HG02981 (cell line): ENCODE measurements at regions not wholly inside any gene's neighbourhood (a gene's known extent, or its start where the extent isn't known, plus 50 kb on each side); places are given as distances from the start of the nearest gene placed in this dataset.

Source experiments
- ATAC-seq: cut with Tn5 transposase; IDR thresholded peaks from one replicate; pipeline ENCODE4 v1.9.1; 2021; ENCODE audit warnings: mild to moderate bottlenecking, moderate library complexity; ENCODE audit not compliant: unreplicated experiment

DNA sequence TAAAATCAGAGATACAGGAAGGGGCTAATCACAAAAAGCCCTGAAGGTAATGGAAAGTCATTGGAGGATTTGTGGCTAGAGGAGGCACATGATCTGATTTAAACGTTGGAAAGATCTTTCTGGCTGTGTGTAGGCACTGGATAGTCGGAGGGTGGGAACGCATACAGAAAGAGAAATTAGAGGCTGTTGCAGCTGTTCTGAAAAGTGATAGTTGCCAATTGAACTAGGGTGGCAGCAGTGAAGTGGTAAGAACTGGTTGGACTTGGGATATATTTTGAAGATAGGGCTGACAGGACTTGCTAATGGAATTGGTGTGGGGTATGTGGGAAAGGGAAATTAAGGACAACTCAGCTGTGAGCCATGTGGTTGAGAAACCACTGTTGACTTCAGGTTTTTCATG, 223.6 kb downstream of the OGFRL1 start:
- ATAC-seq, result no peak

DNA sequence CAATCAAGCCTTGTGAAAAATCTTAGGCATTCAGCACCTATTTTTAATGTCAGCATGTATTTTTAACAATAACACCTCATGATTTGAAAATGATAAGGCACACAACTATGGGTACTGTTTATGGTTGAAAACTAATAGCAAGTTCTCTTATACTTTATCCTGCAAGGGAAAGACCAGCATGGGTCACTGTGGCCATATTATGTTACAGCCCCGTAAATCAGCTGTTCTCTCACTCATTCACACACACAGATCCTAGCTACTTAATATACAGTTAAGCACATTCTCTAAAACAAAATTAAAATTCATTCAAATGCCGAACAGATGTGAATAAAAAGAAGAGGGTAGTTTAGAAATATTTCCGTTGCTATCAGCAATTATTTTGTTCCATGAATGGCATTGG, 224.4 kb downstream of the OGFRL1 start:
- no peak for ATAC-seq

DNA sequence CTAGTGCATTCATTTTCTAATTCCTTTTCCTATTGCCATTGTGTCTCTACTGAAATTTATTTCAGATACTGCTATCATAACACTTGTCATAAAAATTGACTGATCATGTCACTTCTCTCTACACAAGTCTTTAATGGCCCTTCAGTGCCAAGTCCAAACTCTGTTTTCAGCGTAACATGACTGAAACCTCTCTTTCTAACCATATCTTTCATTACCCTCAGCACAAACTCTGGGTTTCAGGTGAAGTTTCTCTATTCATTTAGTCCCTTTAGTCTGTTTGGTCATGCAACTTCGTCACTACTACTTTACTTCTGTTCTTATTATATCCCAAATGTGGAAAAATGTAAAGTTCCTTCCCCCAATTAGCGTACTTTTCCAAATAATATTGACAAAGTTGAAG, 234.9 kb downstream of the OGFRL1 start:
- no peak for ATAC-seq

DNA sequence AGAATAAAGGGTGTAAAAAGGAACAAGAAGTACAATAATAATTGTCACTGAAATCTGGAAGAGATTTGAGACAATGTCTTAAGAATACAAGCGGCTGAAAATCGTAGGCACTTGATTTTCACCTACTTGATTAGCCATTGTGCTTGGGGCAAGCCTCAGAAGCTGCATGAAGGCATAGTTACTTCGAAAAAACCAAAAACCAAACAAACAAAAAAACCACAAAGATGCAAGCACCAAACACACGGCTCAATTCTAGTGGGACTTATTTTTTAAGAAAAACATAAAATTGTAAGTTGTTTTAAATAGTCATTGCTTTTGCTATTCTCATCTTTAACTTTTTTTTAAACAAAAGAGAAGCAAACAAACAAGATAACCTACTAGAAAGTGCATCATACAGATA, 235.6 kb downstream of the OGFRL1 start:
- ATAC-seq, result no peak

DNA sequence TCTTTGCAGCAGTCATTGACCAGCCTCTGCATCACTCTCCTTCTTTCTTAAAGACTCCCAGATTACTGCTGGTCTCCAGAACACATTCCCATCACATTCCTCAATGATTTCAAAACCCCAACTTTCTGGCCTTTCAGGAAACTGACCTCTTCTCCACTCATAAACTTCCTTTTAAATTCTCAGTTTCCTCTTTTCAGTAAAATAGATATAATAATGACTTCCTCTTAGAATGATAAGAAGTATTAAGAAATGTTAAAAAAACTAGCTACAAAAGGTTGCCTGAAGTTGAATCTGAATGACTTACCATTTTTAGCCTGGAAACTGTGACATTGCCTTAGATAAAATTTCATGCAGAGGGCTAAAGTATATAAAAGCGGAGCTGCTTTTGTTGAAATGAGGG, 239.3 kb downstream of the OGFRL1 start:
- ATAC-seq, result no peak

DNA sequence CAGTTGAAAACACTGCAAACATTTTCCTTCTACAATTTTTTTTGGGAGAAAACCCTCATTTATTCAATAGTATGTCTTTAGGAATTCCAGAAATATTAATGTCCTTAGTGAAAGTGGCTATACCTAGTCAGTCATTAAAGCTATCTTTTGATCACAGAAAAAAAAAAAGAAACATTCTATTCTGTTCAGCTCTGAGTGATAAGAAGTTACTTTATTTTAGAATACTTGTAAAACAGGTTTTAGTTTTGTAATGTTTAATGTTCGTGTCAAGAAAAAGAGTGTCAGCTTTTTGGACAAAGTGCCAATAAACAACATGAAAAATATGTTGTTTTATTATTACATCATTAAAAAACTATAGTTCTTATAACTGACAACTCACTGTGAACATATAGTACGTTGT, 240.4 kb downstream of the OGFRL1 start:
- no peak for ATAC-seq

DNA sequence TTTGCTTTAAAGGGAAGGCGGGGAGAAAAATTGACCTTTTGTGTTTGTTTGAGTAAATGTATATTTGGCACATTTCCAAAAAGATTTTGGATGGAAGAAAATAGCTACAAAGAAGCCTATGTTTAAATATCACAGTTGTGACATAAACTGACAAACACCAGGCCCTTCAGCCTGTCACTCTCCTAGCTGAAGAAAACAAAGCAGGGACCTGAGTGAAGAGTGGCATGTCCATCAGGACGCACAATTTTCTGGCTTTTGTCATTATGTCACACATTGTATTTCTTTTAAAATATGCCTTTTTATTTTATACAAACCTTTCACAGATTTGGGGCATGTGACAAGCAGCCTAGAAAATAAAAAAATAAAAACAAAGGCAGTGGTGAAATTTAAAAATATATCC, 241.2 kb downstream of the OGFRL1 start:
- no peak for ATAC-seq

DNA sequence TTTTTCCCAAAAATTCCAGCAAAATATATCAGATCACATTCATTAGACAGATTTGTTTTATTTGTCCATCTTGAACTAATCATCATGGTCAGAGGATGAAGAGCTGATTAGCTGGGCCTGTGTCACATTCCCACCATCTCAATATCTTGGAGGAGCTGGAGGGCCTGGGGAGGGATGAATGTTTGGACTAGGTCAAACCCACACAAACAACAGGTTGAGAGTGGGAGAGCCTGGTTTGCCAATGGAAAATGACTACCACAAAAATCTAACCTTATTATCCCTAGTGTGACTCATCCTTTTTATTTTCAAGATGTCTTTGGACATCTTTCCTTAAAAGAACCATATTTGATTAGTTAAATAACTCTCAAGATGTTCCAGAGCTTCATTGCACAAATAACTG, 242.4 kb downstream of the OGFRL1 start:
- ATAC-seq, result no peak

DNA sequence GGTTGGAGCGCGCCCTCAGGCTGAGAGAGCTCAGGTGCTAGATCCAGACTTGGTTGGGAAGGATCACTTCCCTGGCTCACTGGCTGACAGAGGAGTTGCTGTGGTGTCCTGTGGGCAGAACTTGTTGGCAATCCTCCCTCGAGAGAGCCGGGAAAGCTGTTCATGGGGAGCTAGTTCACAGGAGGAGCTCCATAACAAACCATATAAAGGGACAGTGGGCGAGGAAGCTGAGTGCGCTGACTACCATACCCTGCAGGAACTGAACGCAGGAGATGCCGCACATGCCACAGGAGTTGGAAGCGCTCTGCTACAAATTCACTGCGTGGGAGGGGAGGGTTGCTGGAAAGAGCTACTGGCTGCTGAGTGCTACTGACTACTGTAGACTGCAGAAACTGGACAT, 243.2 kb downstream of the OGFRL1 start:
- no peak for ATAC-seq

DNA sequence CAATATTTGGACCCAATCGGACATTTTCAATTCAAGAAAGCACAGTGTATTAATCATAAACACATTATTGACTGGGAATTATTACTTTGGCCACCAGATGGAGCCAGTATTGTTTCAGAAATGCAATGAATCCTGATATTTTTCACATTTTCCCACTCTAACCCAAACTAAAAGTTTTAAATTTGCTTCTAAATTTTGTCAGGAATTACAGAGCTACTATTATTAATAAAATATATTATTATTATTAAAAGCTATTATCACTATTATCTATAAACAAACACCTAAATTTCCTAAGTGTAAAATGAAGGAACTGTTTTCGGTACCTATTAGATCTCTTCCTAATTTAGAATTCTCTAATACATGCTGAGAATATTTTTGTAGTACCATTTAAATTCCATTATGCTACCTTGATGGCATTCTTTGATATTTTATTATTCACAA, 245.3 kb downstream of the OGFRL1 start:
- no peak for ATAC-seq

DNA sequence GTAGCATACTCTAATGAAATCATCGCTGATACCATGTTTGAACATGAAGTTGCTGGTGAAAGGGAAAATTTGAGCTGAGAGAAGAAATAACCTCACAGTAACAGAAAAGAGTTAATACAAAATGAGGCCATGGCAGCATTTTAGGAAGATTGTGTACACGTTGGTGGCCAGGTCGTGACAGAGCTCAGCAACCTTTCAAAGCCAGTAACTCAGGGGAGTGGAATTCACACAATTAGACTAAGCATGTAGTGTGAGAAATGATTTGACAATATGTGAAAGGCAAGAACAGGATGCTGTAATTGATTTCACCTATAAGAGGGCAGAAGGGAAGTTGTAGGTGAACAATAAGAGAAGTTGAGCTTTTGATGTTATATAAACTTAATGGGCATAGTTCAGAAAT, 246.3 kb downstream of the OGFRL1 start:
- no peak for ATAC-seq

DNA sequence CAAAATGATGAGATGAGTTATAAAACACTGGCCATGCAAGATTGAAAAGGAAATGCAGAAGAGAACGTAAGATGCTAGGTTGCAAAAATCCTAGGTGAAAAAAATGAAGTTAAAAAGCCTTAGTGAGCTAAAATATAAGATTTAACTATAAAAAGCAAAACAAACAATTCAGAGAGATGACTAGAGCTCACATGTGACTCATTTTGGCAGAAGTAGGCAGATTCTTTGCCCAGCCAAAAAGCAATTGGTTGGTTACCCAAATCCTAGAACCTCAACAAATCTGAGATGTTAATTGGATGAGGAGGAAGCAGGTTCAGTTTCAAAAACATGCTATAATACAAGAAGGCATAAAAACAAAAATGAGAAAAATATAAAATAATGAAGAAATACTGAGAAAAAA, 249.1 kb downstream of the OGFRL1 start:
- ATAC-seq, result no peak

DNA sequence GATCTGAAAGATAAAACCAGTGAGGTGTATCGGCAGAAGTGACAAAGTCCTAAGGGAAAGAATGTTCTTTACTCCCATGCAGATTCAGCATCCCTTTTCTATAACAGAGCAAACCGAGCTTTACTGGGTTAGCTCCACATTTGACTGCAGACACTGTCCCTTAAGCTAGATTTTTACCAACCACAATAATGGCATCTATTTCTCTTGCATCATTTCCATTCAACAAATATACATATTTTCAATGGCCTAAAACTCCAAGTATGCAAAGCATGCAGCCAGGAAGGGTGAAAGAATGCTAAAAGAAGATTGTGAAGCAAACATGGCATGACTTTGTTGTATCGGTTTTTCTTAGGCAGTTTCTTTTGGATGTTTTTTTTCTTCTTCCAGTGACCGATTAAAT, 255.4 kb downstream of the OGFRL1 start:
- no peak for ATAC-seq

DNA sequence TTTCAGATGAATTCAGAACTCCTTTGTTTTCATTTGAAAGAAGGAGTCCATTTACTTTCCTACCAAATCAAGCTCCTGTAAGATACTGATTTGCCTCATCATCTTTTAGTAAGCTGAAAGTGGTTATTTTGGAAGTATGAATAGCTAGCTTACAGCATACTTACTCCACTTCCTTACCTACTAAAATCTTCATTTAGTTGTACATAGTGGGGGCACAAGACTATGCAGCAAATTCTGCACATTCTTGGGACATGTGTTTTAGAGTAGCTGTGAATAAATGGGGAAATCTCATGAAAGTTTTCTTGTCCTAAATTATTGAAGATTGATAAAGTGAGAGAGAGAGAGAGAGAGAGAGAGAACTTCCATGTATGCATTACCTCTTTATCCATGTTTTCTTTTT, 256.3 kb downstream of the OGFRL1 start:
- no peak for ATAC-seq

DNA sequence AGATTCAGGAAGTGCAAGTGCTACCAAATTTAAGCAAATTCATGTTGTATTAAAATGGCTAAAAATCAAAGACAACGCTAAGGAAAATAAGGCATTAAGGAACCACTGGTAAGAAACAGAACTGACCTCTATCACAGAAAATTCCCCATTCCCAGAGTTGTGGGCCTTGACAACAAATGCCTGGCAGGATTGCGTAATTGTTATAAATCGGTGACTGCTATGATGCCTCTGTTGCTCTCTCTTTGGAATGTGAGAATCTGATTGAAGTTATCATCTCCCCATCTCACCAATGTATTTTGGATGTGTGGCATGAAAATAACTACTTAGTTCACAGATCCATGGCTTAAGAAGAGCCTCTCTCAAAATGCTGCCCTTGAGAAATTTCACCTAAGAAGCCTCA, 257.3 kb downstream of the OGFRL1 start:
- no peak for ATAC-seq

DNA sequence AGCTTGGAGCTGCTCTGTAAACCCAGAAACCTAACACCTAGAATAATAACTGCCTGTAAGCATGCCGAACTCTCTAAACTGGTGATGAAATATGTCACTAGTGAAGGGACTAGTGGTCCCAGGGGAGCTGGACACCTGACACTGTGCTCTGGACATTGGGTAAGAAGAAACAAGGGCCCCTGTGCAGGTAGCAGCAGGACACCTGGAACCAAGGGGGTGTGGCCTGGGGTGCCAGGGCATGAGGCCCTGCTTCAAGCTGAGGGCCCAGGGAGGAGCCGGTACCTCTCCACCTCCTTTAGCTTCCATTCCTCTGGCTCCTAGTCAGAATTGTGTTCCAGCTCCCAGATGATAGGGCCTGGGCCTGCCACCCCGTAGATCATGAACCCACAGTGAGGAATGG, 263.2 kb downstream of the OGFRL1 start:
- no peak for ATAC-seq

DNA sequence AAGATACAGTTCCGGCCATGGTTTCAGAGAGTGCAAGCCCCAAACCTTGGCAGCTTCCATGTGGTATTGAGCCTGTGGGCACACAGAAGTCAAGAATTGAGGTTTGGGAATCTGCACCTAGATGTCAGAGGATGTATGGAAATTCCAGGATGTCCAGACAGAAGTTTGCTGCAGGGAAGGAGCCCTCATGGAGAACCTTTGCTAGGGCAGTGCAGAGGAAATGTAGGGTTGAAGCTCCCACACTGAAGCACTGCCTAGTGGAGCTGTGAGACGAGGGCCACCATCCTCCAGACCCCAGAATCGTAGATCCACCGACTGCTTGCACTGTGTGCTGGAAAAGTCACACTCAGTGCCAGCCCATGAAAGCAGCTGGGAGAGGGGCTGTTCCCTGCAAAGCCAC, 267.5 kb downstream of the OGFRL1 start:
- no peak for ATAC-seq

DNA sequence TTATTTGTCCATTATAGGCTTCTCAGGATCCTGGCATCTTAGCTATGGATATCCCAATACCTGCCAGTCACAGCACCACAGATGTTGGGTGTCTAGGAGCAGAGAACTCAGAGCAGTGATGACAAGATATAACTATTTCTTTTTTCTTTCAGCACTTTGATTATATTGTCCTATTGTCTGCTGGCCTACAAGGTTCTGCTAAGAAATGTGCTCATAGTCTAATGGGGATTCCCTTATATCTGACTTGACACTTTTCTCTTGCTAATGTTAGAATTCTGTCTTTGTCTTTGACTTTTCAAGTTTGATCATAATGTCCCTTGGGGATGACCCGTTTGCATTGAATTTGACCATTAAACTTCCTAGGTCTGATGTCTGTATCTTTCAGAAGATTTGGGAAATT, 270.4 kb downstream of the OGFRL1 start:
- no peak for ATAC-seq

DNA sequence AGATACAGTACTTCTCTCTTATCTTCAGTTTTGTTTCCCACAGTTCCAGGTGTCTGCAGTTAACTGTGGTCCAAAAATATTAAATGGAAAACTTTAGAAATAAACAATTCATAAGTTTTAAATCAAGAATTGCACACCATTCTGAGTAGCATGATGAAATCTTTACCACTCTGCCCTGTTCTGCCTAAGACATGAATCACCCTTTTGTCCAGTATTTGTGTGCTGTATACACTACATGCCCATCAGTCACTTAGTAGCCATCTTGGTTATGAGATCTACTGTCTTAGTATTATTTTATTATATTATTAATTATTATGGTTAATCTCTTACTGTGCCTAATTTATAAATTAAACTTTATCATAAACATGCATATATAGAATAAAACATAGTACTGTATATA, 279.0 kb downstream of the OGFRL1 start:
- no peak for ATAC-seq

DNA sequence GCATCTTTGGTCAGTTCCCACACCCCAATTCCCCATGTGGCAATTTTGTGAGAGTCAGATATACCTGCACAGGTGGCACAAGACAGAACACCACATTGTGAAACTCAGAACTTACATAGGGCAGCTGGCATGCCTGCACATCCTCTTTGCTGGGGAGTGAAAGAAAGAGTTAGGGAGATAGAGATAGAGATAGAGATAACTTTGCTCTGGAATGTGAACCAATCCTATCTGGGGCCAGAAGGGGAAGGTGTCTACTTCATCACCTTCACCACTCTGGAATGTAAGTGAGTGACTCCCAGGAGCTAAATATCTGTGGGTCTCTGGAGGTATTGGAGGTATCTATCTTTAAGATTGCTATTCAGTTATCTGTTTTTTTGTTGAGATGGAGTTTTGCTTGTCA, 289.2 kb downstream of the OGFRL1 start:
- ATAC-seq, result no peak

DNA sequence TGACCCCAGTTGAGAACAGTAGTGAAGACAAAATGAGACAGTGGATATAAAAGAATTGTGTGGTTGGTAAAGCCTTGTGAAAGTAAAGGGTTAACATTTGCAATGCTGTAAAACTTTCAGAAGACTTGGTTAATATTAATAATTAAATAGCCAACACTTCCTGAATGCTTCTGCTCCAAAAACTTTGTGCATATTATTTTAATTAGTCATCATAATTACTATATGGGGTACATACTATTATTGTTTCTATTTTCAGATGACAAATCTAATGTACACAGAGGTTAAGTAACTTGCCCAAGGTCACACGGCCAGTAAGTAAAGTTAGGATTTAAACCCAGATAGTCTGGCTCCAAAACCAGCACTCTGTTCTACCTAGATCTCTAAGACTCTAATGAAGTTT, 291.3 kb downstream of the OGFRL1 start:
- no peak for ATAC-seq

DNA sequence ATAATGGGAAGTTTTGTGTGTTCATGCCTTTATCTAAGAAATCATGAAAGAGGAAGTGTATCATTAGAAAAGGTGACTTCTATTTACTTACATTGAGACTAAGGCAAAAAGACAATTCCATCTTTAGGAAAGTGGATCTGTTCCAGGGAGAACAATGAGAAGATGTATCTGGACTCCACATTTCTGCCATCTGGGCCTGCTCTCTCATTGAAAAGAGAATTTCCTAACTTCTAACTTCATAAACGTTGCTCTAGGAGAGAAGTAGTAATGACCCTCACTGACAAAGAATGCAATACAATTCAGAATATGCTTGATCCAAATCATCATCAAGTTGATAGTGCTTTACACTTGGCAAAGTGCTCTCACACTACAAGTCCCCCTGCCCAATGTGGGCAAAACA, 294.2 kb downstream of the OGFRL1 start:
- ATAC-seq, result no peak

DNA sequence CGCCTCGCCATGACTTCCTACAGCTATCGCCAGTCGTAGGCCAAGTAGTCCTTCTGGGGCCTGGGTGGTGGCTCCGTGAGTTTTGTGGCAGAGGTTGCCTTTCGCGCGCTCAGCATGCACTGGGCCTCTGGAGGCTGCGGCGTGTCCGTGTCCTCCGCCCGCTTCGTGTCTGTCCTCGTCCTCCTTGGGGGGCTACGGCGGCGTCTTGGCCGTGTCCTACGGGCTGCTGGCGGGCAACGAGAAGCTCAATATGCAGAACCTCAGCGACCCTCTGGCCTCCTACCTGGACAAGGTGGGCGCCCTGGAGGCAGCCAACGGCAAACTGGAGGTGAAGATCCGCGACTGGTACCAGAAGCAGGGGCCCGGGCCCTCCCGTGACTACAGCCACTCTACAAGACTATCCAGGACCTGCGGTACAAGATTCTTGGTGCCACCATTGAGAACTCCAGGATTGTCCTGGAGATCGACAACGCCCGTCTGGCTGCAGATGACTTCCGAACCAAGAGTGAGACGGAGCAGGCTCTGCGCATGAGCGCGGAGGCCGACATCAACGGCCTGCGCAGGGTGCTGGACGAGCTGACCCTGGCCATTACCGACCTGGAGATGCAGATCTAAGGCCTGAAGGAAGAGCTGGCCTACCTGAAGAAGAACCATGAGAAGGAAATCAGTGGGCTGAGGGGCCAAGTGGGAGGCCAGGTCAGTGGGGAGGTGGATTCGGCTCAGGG, 296.3 kb downstream of the OGFRL1 start:
- ATAC-seq, result no peak
